ENCODE measurements at regions not wholly inside any gene's neighbourhood (a gene's known extent, or its start where the extent isn't known, plus 50 kb on each side); places are given as distances from the start of the nearest gene placed in this dataset.

- no peak overlapping the region for H3K4me3 Mint-ChIP-seq
- Histone ChIP-seq H4K5ac (ENCODE audit: insufficient read length, low read depth, low read length) (no peak overlapping the region), H3K9ac (ENCODE audit: extremely low read depth, insufficient read length, low read length) (no peak overlapping the region), H3K27ac (ENCODE audit: insufficient read length, low read depth, low read length) (no peak overlapping the region), H2BK12ac (ENCODE audit: insufficient read length, low read depth, low read length) (no peak overlapping the region), H3K4me1 (ENCODE audit: insufficient read depth, low read length) (peaks cover 2% of the 10 kb centered on the region; the same call in 1 of the 2 replicates), H4K20me1 (ENCODE audit: control insufficient read depth, insufficient read depth, insufficient read length) (no peaks in the 10 kb centered on the region), H3K23ac (ENCODE audit: insufficient read length, low read depth, low read length) (no peak overlapping the region), H4K91ac (ENCODE audit: insufficient read length, low read depth, low read length) (no peak overlapping the region), H3K9me3 (ENCODE audit: control insufficient read depth, low read depth, low read length) (no peaks in the 10 kb centered on the region), H4K8ac (replicated peaks; ENCODE audit: insufficient read length, low read depth, low read length) (no peak overlapping the region), H3K79me2 (ENCODE audit: insufficient read depth, low read length) (no peaks in the 10 kb centered on the region), H2AK5ac (ENCODE audit: insufficient read length, low read length) (no peak overlapping the region), H3K56ac (ENCODE audit: insufficient read length, low read depth, low read length) (no peak overlapping the region), H2AFZ (ENCODE audit: low read length) (no peak overlapping the region), H2BK5ac (ENCODE audit: insufficient read length, low read length) (no peak overlapping the region), H2BK15ac (ENCODE audit: low read depth, low read length) (no peak overlapping the region), H3K23me2 (ENCODE audit: insufficient read length, low read depth, low read length, poor library complexity, severe bottlenecking) (no peaks in the 10 kb centered on the region), H3K14ac (ENCODE audit: insufficient read depth, low read length) (no peak overlapping the region), H2BK120ac (ENCODE audit: low read depth, low read length, poor library complexity, severe bottlenecking) (no peak overlapping the region), H3K18ac (ENCODE audit: insufficient read length, low read depth, low read length) (no peak overlapping the region), H3K4me2 (ENCODE audit: insufficient read depth, insufficient read length, low read length) (no peak overlapping the region), H3K79me1 (ENCODE audit: insufficient read depth, low read depth, low read length, poor library complexity, severe bottlenecking) (no peaks in the 10 kb centered on the region), H3K4ac (ENCODE audit: low read depth, low read length) (no peak overlapping the region), H2BK20ac (ENCODE audit: low read depth, low read length, poor library complexity, severe bottlenecking) (no peak overlapping the region), H3T11ph (ENCODE audit: low read length) (no peak overlapping the region), H3K27me3 (ENCODE audit: insufficient read depth, low read length) (no peaks in the 10 kb centered on the region)
- H3K27ac Mint-ChIP-seq = no peak overlapping the region
- H3K36me3 Mint-ChIP-seq (ENCODE audit: insufficient read depth in 1 of 3, low read depth in 3 of 3) = no peaks in the 10 kb centered on the region
- DNase-seq = no peak
- TF ChIP-seq CTCF (conservative IDR thresholded peaks at IDR 0.05) = no peak
- WGBS (ENCODE audit: extremely low coverage, insufficient read length, low lambda C conversion rate) = no CpG with 5 or more reads among the region's 3 CpGs
- no peaks in the 10 kb centered on the region for H3K9me3 Mint-ChIP-seq
- H3K4me1 Mint-ChIP-seq = peaks cover 5% of the 10 kb centered on the region in 2 experiments; a peak in 3 of 4 replicates
- no peaks in the 10 kb centered on the region for H3K27me3 Mint-ChIP-seq (ENCODE audit: low read depth)
Observed at GRCh38 chr13:53136554-53137215, 108.1 kb downstream of the OLFM4 start.

Measured in H9 (cell line).